Heart right ventricle (tissue), 16 donors: ENCODE measurements at regions not wholly inside any gene's neighbourhood (a gene's known extent, or its start where the extent isn't known, plus 50 kb on each side); places are given as distances from the start of the nearest gene placed in this dataset.

Experiments used
- ATAC-seq, 8 donors: fragments of 200-7000 bp; cut with Tn5 transposase; one replicate each; pipeline ENCODE4 v1.9.1; 2020; ENCODE audit warnings: mild to moderate bottlenecking in 8 of 8, moderate library complexity in 8 of 8, moderate number of reproducible peaks in 1 of 8
- DNase-seq, 2 donors: peaks; one replicate each; pipeline ENCODE4 v3.0.0-alpha.2; 2020
- H3K27ac ChIP-seq, 10 donors: fragments of 200-600 bp; sonication (generic) in 2 of 10; one replicate each; pipeline versions ENCODE4 v1.5.0 to v1.8.0; 2020 to 2022; ENCODE audit warnings: mild to moderate bottlenecking in 3 of 10
- H3K27me3 ChIP-seq, 7 donors: fragments of 200-600 bp; one replicate each; pipeline ENCODE4 v1.8.0; 2021 to 2022; ENCODE audit warnings: mild to moderate bottlenecking in 2 of 7
- H3K36me3 ChIP-seq, 9 donors: fragments of 200-600 bp; sonication (generic) in 1 of 9; one replicate each; pipeline versions ENCODE4 v1.5.0 to v1.8.0; 2020 to 2022; ENCODE audit warnings: mild to moderate bottlenecking in 2 of 9
- H3K4me1 ChIP-seq, 9 donors: fragments of 200-600 bp; sonication (generic) in 1 of 9; one replicate each; pipeline versions ENCODE4 v1.5.0 to v1.8.0; 2020 to 2022; ENCODE audit warnings: mild to moderate bottlenecking in 4 of 9
- H3K4me3 ChIP-seq, 10 donors: fragments of 200-600 bp; sonication (generic) in 2 of 10; one replicate each; pipeline versions ENCODE4 v1.5.0 to v1.8.0; 2020 to 2022; ENCODE audit warnings: mild to moderate bottlenecking in 7 of 10, moderate library complexity in 2 of 10
- H3K9me3 ChIP-seq, 11 donors: fragments of 200-600 bp in 10 of 11; sonication (generic) in 2 of 11; one replicate each; pipeline versions ENCODE4 v1.5.0 to v1.8.0; 2013 to 2022; ENCODE audit warnings: mild to moderate bottlenecking in 2 of 11, control low read depth in 1 of 11, moderate library complexity in 1 of 11
- CTCF ChIP-seq, 9 donors: fragments of 200-600 bp; sonication (generic) in 2 of 9; IDR thresholded peaks; one replicate each; pipeline versions ENCODE4 v1.5.0 to v1.8.0; 2021 to 2022; ENCODE audit warnings: antibody characterized with exemption in 9 of 9, mild to moderate bottlenecking in 5 of 9, moderate library complexity in 1 of 9
- WGBS, 2 donors: extraction: QIAGEN DNeasy Blood & Tissue Kit; methylation state at CpG; one replicate each; pipeline ENCODE4 v1.1.7; 2013; ENCODE audit warnings: inconsistent platforms in 1 of 2; 5-methylcytosine and 5-hydroxymethylcytosine counted together
- intact Hi-C, 10 donors: fragments of 100-400 bp; cut with DNase I; formaldehyde crosslinking; loops; one replicate each; pipeline versions ENCODE4 v1.11.1 to v1.14.2; 2022
- donor health status: Arrhythmogenic right ventricular cardiomyopathy.
- donor health status: ischemic (EF 13 %, LVEDD 7.1; RV severe dilation, severe dysfunction).
- donor health status: healthy with polysubstance abuse.
- donor health status: DM: no; HTN: yes; CAD: no.
- donor health status: DM: no; HTN: no; CAD: no.
- donor health status: ischemic (EF 25% LVEDD 6.9; RV normal size, moderate dysfunction).
- donor health status: ischemic (EF 25% LVEDD 5.7; RV mildly dilated, moderate dysfunction).
- donor health status: healthy.
- donor health status: DM: yes; HTN: yes; CAD: no.
- donor health status: Ischemic cardiomyopathy.
- donor health status: ischemic (EF 35%, LVEDD 5.7; RV mildly dilated, moderate dysfunction).
- donor health status: nonischemic (EF 11% LVEDD 7.7; RV severe dilation, severe dysfunction).
- donor health status: DM: yes; HTN: yes; CAD: no.
- donor health status: PGD.
- donor health status: ischemic (EF 29% LVEDD 5.4; RV normal size, mild dysfunction).
- donor health status: nonischemic (EF 23%, LVEDD 6.1; RV moderate dilation, normal function).

GRCh38 chr2:138447889-138448570 lies 53.5 kb upstream of the SPOPL start:
- Histone ChIP-seq H3K9me3 (no peaks in the 10 kb centered on the region), H3K36me3 (no peaks in the 10 kb centered on the region), H3K27me3 (no peaks in the 10 kb centered on the region), H3K4me1 (peaks cover 0 to 9% (median 0%) of the 10 kb centered on the region in 9 donors), H3K4me3 (no peak overlapping the region), H3K27ac (no peak overlapping the region)
- no peak for TF ChIP-seq CTCF (IDR thresholded peaks at IDR 0.05)
- intact Hi-C loops = no loop called here
- 38 to 77% methylated on average over 2 of the region's 2 CpGs for WGBS, 2 donors
- ATAC-seq (no peak), DNase-seq (no peak)
